Heart left ventricle (tissue), 13 donors: ENCODE measurements at regions not wholly inside any gene's neighbourhood (a gene's known extent, or its start where the extent isn't known, plus 50 kb on each side); places are given as distances from the start of the nearest gene placed in this dataset.

Experiments
- POLR2A ChIP-seq, 2 donors: fragments of 450-650 bp; IDR thresholded peaks; one replicate each; pipeline ENCODE4 v1.6.1; 2017; ENCODE audit warnings: antibody characterized with exemption in 2 of 2, mild to moderate bottlenecking in 2 of 2, moderate library complexity in 2 of 2
- TF ChIP-seq, protein P1 (sequence below), 12 donors: fragments of 200-600 bp; sonication (generic) in 4 of 12; IDR thresholded peaks; one replicate each; pipeline versions ENCODE4 v1.5.0 to v1.8.0; 2018 to 2022; ENCODE audit warnings: antibody characterized with exemption in 12 of 12, mild to moderate bottlenecking in 5 of 12
- donor health status: ischemic (EF 13 %, LVEDD 7.1; RV severe dilation, severe dysfunction).
- donor health status: DM: no; HTN: yes; CAD: no.
- donor health status: DM: no; HTN: no; CAD: no.
- donor health status: ischemic (EF 25% LVEDD 6.9; RV normal size, moderate dysfunction).
- donor health status: ischemic (EF 25% LVEDD 5.7; RV mildly dilated, moderate dysfunction).
- donor health status: ischemic (EF 35%, LVEDD 5.7; RV mildly dilated, moderate dysfunction).
- donor health status: nonischemic (EF 11% LVEDD 7.7; RV severe dilation, severe dysfunction).
- donor health status: DM: yes; HTN: yes; CAD: no.
- donor health status: PGD.
- donor health status: ischemic (EF 29% LVEDD 5.4; RV normal size, mild dysfunction).
- donor health status: nonischemic (EF 23%, LVEDD 6.1; RV moderate dilation, normal function).

DNA sequence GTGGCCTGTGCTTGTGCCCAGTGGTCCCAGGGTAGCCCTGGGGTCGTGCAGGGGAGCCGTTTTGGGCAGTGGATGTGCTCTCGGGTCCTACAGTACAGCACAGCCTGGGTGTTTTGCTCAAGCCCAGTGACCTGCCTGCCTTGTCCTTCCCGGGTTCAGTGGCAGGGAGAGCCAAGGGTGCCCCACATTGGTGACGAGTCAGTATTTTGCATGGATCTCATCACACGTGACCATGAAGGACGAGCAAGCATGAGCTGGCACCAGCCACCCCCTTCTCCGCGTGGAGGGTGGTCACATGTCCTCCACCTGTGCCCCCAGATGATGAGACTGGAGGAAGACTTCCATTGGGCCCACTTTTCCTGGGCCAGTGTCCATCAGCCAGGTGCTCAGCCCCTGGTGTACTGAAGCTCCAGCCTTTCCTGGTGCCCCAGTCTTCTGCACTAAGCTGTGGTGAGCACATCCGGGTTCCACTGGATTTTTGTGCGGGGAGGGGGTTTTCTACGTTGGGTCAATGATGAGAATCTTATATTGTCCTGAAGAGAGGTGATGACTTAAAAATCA, 197.5 kb downstream of the UBE3A start:
- TF ChIP-seq, protein P1, sequence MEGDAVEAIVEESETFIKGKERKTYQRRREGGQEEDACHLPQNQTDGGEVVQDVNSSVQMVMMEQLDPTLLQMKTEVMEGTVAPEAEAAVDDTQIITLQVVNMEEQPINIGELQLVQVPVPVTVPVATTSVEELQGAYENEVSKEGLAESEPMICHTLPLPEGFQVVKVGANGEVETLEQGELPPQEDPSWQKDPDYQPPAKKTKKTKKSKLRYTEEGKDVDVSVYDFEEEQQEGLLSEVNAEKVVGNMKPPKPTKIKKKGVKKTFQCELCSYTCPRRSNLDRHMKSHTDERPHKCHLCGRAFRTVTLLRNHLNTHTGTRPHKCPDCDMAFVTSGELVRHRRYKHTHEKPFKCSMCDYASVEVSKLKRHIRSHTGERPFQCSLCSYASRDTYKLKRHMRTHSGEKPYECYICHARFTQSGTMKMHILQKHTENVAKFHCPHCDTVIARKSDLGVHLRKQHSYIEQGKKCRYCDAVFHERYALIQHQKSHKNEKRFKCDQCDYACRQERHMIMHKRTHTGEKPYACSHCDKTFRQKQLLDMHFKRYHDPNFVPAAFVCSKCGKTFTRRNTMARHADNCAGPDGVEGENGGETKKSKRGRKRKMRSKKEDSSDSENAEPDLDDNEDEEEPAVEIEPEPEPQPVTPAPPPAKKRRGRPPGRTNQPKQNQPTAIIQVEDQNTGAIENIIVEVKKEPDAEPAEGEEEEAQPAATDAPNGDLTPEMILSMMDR (IDR thresholded peaks at IDR 0.05): no peak
- no peak for TF ChIP-seq POLR2A (IDR thresholded peaks at IDR 0.05)
